GM12891 (cell line): ENCODE measurements at regions not wholly inside any gene's neighbourhood (a gene's known extent, or its start where the extent isn't known, plus 50 kb on each side); places are given as distances from the start of the nearest gene placed in this dataset.

Experiments
- PAX5 ChIP-seq: IDR thresholded peaks from 2 replicates; pipeline ENCODE4 v1.6.1; 2011; ENCODE audit warnings: low read length, moderate library complexity, mild to moderate bottlenecking; ENCODE audit not compliant: insufficient read depth, severe bottlenecking
- POLR2A ChIP-seq: IDR thresholded peaks from 2 replicates; pipeline ENCODE4 v1.6.1; 2011; ENCODE audit warnings: low read depth, low read length, control low read depth
- POLR2AphosphoS5 ChIP-seq: IDR thresholded peaks from 2 replicates; pipeline ENCODE4 v1.6.1; 2011; ENCODE audit warnings: low read depth, low read length, control low read depth
- POU2F2 ChIP-seq: IDR thresholded peaks from 2 replicates; pipeline ENCODE4 v1.6.1; 2011; ENCODE audit warnings: low read depth, mild to moderate bottlenecking, control low read depth, low read length, moderate library complexity
- SPI1 ChIP-seq: IDR thresholded peaks from 2 replicates; pipeline ENCODE4 v1.6.1; 2011; ENCODE audit warnings: low read depth, low read length, control low read depth

DNA sequence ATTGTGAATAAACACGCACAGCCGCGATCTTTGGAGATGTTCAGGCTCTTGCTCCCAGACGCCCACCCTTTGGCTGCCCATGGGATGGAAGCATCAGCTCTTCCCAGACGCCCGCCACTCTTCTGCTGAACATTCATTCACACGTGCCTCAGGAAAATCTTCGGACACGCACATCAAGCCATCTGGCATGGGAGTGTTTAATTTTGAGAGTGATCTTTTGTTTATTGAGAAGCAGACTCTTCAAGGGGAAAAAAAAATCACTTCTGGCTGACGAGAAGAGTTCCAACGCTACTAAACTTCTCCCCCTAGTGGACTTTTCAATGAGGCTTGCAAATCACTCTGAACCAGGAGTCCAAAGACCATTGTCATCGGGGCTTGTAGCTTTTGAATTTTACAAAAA, 62.0 kb upstream of the NUDT7 start:
- no peak for TF ChIP-seq PAX5
- TF ChIP-seq POLR2AphosphoS5 = no peak
- no peak for TF ChIP-seq POLR2A
- no peak for TF ChIP-seq SPI1
- no peak for TF ChIP-seq POU2F2
